ENCODE measurements at regions not wholly inside any gene's neighbourhood (a gene's known extent, or its start where the extent isn't known, plus 50 kb on each side); places are given as distances from the start of the nearest gene placed in this dataset.

DNA sequence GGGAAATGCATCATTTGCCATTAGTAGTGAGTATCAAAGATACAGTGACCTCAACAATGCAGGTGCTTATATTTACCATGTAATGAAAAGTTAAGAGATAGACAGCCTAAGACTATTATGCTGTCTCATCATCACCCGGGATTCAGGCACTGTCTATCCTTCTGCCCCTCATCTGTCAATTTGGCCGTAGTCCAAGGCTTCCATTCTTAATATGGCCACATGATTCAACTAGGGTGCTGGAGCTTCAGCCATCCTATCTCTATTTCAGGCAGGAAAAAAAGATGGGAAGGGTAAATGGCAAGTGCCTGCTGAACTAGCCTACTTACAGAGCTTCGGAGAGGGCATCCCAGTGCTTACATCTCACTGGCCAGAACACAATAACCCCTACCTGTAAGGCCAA lies 196.7 kb upstream of the LNX1 start:
- TF ChIP-seq, protein P1, sequence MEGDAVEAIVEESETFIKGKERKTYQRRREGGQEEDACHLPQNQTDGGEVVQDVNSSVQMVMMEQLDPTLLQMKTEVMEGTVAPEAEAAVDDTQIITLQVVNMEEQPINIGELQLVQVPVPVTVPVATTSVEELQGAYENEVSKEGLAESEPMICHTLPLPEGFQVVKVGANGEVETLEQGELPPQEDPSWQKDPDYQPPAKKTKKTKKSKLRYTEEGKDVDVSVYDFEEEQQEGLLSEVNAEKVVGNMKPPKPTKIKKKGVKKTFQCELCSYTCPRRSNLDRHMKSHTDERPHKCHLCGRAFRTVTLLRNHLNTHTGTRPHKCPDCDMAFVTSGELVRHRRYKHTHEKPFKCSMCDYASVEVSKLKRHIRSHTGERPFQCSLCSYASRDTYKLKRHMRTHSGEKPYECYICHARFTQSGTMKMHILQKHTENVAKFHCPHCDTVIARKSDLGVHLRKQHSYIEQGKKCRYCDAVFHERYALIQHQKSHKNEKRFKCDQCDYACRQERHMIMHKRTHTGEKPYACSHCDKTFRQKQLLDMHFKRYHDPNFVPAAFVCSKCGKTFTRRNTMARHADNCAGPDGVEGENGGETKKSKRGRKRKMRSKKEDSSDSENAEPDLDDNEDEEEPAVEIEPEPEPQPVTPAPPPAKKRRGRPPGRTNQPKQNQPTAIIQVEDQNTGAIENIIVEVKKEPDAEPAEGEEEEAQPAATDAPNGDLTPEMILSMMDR (IDR thresholded peaks at IDR 0.05), result no peak
- TF ChIP-seq POLR2A (IDR thresholded peaks at IDR 0.05), result no peak

Measured in lower leg skin (tissue), 3 donors.